ENCODE measurements at regions not wholly inside any gene's neighbourhood (a gene's known extent, or its start where the extent isn't known, plus 50 kb on each side); places are given as distances from the start of the nearest gene placed in this dataset.

- DNase-seq (ENCODE audit: low read depth, low spot score): no peak
- TF ChIP-seq CTCF (IDR thresholded peaks at IDR 0.05; ENCODE audit: low read depth, low read length): no peak
- Histone ChIP-seq H3K27me3 (ENCODE audit: control insufficient read depth, insufficient read depth, low read length) (no peaks in the 10 kb centered on the region), H3K9me3 (ENCODE audit: control insufficient read depth, insufficient read depth, low read length) (no peaks in the 10 kb centered on the region), H3K4me3 (ENCODE audit: low read depth, low read length) (no peak overlapping the region), H3K27ac (ENCODE audit: low read depth, low read length) (no peak overlapping the region)
- ChIA-PET CTCF (interaction anchor here (2.3 kb wide), 1 partner anchor 15 kb away, joined by 9 read pairs; no protein-coding TSS in a partner anchor), POLR2A (no interaction called here)
Measured at GRCh38 chr14:24725311-24725710, 91.3 kb upstream of the GZMB start.

GRCh38 chr14:24721775-24722174 is 87.8 kb upstream of the GZMB start:
- no peak for DNase-seq (ENCODE audit: low read depth, low spot score)
- H3K9me3 ChIP-seq (ENCODE audit: control insufficient read depth, insufficient read depth, low read length): no peaks in the 10 kb centered on the region
- no peaks in the 10 kb centered on the region for H3K27me3 ChIP-seq (ENCODE audit: control insufficient read depth, insufficient read depth, low read length)
- H3K27ac ChIP-seq (ENCODE audit: low read depth, low read length): no peak overlapping the region
- TF ChIP-seq CTCF (IDR thresholded peaks at IDR 0.05; ENCODE audit: low read depth, low read length): no peak
- POLR2A ChIA-PET: no interaction called here
- CTCF ChIA-PET: interaction anchor here (0.7 to 3.2 kb wide), 3 partner anchors 11 to 15 kb away, joined by 3 to 29 read pairs (median 3); no protein-coding TSS in a partner anchor
- H3K4me3 ChIP-seq (ENCODE audit: low read depth, low read length): no peak overlapping the region

GRCh38 chr14:24715239-24715638 is 81.2 kb upstream of the GZMB start:
- TF ChIP-seq CTCF (IDR thresholded peaks at IDR 0.05; ENCODE audit: low read depth, low read length): no peak
- CTCF ChIA-PET: no interaction called here
- H3K9me3 ChIP-seq (ENCODE audit: control insufficient read depth, insufficient read depth, low read length): no peaks in the 10 kb centered on the region
- DNase-seq (ENCODE audit: low read depth, low spot score): no peak
- H3K27me3 ChIP-seq (ENCODE audit: control insufficient read depth, insufficient read depth, low read length): no peaks in the 10 kb centered on the region
- H3K4me3 ChIP-seq (ENCODE audit: low read depth, low read length): no peak overlapping the region
- no peak overlapping the region for H3K27ac ChIP-seq (ENCODE audit: low read depth, low read length)
- POLR2A ChIA-PET: no interaction called here

- Histone ChIP-seq H3K27me3 (ENCODE audit: control insufficient read depth, insufficient read depth, low read length) (no peaks in the 10 kb centered on the region), H3K9me3 (ENCODE audit: control insufficient read depth, insufficient read depth, low read length) (no peaks in the 10 kb centered on the region), H3K4me3 (ENCODE audit: low read depth, low read length) (no peak overlapping the region), H3K27ac (ENCODE audit: low read depth, low read length) (no peak overlapping the region)
- TF ChIP-seq CTCF (IDR thresholded peaks at IDR 0.05; ENCODE audit: low read depth, low read length): no peak
- POLR2A ChIA-PET: no interaction called here
- CTCF ChIA-PET: no interaction called here
- DNase-seq (ENCODE audit: low read depth, low spot score): no peak
Measured at GRCh38 chr14:24713404-24713803, 79.4 kb upstream of the GZMB start.

- Histone ChIP-seq H3K9me3 (ENCODE audit: control insufficient read depth, insufficient read depth, low read length) (no peaks in the 10 kb centered on the region), H3K27me3 (ENCODE audit: control insufficient read depth, insufficient read depth, low read length) (no peaks in the 10 kb centered on the region), H3K4me3 (ENCODE audit: low read depth, low read length) (no peak overlapping the region), H3K27ac (ENCODE audit: low read depth, low read length) (no peak overlapping the region)
- POLR2A ChIA-PET: no interaction called here
- TF ChIP-seq CTCF (IDR thresholded peaks at IDR 0.05; ENCODE audit: low read depth, low read length): no peak
- CTCF ChIA-PET: interaction anchor here (1.5 kb wide), 1 partner anchor 439 kb away, joined by 6 read pairs; no protein-coding TSS in a partner anchor
- no peak for DNase-seq (ENCODE audit: low read depth, low spot score)
Measured at GRCh38 chr14:24712909-24713308, 78.9 kb upstream of the GZMB start.
